ENCODE measurements at regions not wholly inside any gene's neighbourhood (a gene's known extent, or its start where the extent isn't known, plus 50 kb on each side); places are given as distances from the start of the nearest gene placed in this dataset.

DNA sequence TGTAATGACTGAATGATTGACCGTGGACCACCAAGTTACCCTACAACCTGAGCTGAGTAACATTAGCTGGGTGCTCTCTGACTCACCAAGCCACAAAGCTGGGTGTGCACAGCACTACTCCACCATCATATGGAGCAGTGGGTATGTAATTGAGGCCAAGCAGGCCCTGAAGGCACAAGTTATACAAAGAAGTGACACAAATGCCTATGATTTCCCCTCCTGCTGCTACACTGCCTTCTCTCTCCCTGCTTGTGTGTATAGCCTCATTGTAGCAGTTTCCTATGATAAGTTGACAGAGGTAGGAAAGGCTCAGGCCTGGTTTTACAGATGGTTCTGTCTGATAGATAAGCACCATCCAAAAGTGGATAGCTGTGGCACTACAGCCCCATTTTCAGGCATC lies 1327.2 kb upstream of the DDX18 start:
- no peaks in the 10 kb centered on the region for H3K27me3 Mint-ChIP-seq (ENCODE audit: insufficient read depth, unreplicated experiment)
- H3K27ac Mint-ChIP-seq (ENCODE audit: unreplicated experiment), result no peak overlapping the region
- TF ChIP-seq, protein P1, sequence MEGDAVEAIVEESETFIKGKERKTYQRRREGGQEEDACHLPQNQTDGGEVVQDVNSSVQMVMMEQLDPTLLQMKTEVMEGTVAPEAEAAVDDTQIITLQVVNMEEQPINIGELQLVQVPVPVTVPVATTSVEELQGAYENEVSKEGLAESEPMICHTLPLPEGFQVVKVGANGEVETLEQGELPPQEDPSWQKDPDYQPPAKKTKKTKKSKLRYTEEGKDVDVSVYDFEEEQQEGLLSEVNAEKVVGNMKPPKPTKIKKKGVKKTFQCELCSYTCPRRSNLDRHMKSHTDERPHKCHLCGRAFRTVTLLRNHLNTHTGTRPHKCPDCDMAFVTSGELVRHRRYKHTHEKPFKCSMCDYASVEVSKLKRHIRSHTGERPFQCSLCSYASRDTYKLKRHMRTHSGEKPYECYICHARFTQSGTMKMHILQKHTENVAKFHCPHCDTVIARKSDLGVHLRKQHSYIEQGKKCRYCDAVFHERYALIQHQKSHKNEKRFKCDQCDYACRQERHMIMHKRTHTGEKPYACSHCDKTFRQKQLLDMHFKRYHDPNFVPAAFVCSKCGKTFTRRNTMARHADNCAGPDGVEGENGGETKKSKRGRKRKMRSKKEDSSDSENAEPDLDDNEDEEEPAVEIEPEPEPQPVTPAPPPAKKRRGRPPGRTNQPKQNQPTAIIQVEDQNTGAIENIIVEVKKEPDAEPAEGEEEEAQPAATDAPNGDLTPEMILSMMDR (IDR thresholded peaks at IDR 0.05; ENCODE audit: insufficient read depth in 1 of 2, low read depth in 1 of 2, low read length in 1 of 2, severe bottlenecking in 1 of 2, unreplicated experiment in 1 of 2), result no peak
- H3K4me1 Mint-ChIP-seq (ENCODE audit: low read depth, unreplicated experiment), result no peaks in the 10 kb centered on the region
- CTCF ChIA-PET, result no interaction called here
- H3K4me3 Mint-ChIP-seq (ENCODE audit: unreplicated experiment), result no peak overlapping the region
- no peak for DNase-seq
- intact Hi-C loops (cut with micrococcal nuclease; ENCODE audit: unreplicated experiment), result no loop called here
- POLR2A ChIA-PET, result no interaction called here
- peaks cover 25% of the 10 kb centered on the region for H3K9me3 Mint-ChIP-seq (ENCODE audit: unreplicated experiment)
- Histone ChIP-seq H3K27me3 (replicated peaks; ENCODE audit: control insufficient read depth, insufficient read depth, low read length) (no peaks in the 10 kb centered on the region), H3K4me1 (no peaks in the 10 kb centered on the region), H3K36me3 (ENCODE audit: control insufficient read depth, insufficient read depth, low read length) (no peaks in the 10 kb centered on the region), H3K4me3 (ENCODE audit: low read depth, low read length) (no peak overlapping the region), H3K9me3 (0 out of 2 replicates have a peak, but pooled peaks cover 9% of the 10 kb centered on the region)
- no TSS peak for BruUV-seq (replicated peaks)
- H3K36me3 Mint-ChIP-seq (ENCODE audit: insufficient read depth, unreplicated experiment), result no peaks in the 10 kb centered on the region

DNA sequence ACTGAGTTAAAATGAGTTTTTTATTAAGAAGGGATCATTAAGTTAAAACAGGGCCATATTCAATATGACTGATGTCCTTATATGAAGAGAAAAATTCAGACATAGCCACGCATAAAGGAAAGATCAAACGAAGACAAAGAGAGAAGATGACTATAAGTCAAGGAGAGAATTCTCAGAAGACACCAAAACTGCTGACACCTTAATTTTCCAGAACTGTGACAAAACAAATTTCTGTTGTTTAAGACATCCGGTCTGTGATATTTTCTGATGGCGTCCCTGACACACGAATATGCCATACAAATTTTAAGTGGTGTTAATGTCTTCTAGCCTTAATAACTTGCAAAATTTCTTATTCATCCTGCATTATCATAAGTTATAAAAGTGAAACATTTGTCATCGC lies 1325.2 kb upstream of the DDX18 start:
- H3K36me3 Mint-ChIP-seq (ENCODE audit: insufficient read depth, unreplicated experiment), result no peaks in the 10 kb centered on the region
- Histone ChIP-seq H3K9me3 (0 out of 2 replicates have a peak, but pooled peaks cover 9% of the 10 kb centered on the region), H3K36me3 (ENCODE audit: control insufficient read depth, insufficient read depth, low read length) (no peaks in the 10 kb centered on the region), H3K4me1 (no peaks in the 10 kb centered on the region), H3K4me3 (ENCODE audit: low read depth, low read length) (no peak overlapping the region), H3K27me3 (replicated peaks; ENCODE audit: control insufficient read depth, insufficient read depth, low read length) (no peaks in the 10 kb centered on the region)
- H3K27ac Mint-ChIP-seq (ENCODE audit: unreplicated experiment), result no peak overlapping the region
- DNase-seq, result no peak
- ChIA-PET POLR2A (no interaction called here), CTCF (no interaction called here)
- BruUV-seq (replicated peaks), result no TSS peak
- no peaks in the 10 kb centered on the region for H3K27me3 Mint-ChIP-seq (ENCODE audit: insufficient read depth, unreplicated experiment)
- H3K4me1 Mint-ChIP-seq (ENCODE audit: low read depth, unreplicated experiment), result no peaks in the 10 kb centered on the region
- H3K9me3 Mint-ChIP-seq (ENCODE audit: unreplicated experiment), result peaks cover 25% of the 10 kb centered on the region
- intact Hi-C loops (cut with micrococcal nuclease; ENCODE audit: unreplicated experiment), result no loop called here
- H3K4me3 Mint-ChIP-seq (ENCODE audit: unreplicated experiment), result no peak overlapping the region
- TF ChIP-seq, protein P1 (IDR thresholded peaks at IDR 0.05; ENCODE audit: insufficient read depth in 1 of 2, low read depth in 1 of 2, low read length in 1 of 2, severe bottlenecking in 1 of 2, unreplicated experiment in 1 of 2), result no peak

DNA sequence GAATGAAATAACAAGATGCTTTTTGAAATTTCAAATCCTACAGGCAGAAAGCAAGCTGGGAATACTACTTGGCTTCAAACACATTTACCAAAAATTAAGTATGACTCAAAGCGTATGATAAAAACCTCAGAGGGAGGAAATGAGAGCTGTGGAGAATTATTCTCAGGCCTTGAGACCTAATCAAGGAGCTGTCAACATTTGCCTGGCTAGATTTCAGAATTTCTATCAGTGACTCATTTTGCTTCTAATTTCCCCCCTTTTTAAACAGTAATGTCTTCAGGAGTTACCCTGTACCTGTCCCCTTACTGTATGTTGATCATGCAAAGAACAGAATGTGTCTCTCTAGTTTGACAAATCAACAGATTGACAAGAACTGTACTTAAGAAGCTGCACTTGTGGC lies 1324.5 kb upstream of the DDX18 start:
- TF ChIP-seq, protein P1 (IDR thresholded peaks at IDR 0.05; ENCODE audit: insufficient read depth in 1 of 2, low read depth in 1 of 2, low read length in 1 of 2, severe bottlenecking in 1 of 2, unreplicated experiment in 1 of 2), result no peak
- no peak for DNase-seq
- Mint-ChIP-seq H3K4me1 (ENCODE audit: low read depth, unreplicated experiment) (no peaks in the 10 kb centered on the region), H3K27ac (ENCODE audit: unreplicated experiment) (no peak overlapping the region), H3K4me3 (ENCODE audit: unreplicated experiment) (no peak overlapping the region), H3K9me3 (ENCODE audit: unreplicated experiment) (peaks cover 25% of the 10 kb centered on the region), H3K36me3 (ENCODE audit: insufficient read depth, unreplicated experiment) (no peaks in the 10 kb centered on the region), H3K27me3 (ENCODE audit: insufficient read depth, unreplicated experiment) (no peaks in the 10 kb centered on the region)
- H3K4me1 ChIP-seq, result no peaks in the 10 kb centered on the region
- intact Hi-C loops (cut with micrococcal nuclease; ENCODE audit: unreplicated experiment), result no loop called here
- ChIA-PET POLR2A (no interaction called here), CTCF (no interaction called here)
- H3K27me3 ChIP-seq (replicated peaks; ENCODE audit: control insufficient read depth, insufficient read depth, low read length), result no peaks in the 10 kb centered on the region
- H3K4me3 ChIP-seq (ENCODE audit: low read depth, low read length), result no peak overlapping the region
- H3K36me3 ChIP-seq (ENCODE audit: control insufficient read depth, insufficient read depth, low read length), result no peaks in the 10 kb centered on the region
- 0 out of 2 replicates have a peak, but pooled peaks cover 9% of the 10 kb centered on the region for H3K9me3 ChIP-seq
- no TSS peak for BruUV-seq (replicated peaks)
